SKM-1 (cell line): ENCODE measurements at regions not wholly inside any gene's neighbourhood (a gene's known extent, or its start where the extent isn't known, plus 50 kb on each side); places are given as distances from the start of the nearest gene placed in this dataset.
"Not testable (repeated sequence)": the region's sequence is repeated elsewhere in the genome, so short reads cannot be mapped to it uniquely, and the experiment has no call there.

Source experiments
- DNase-seq: peaks from one replicate; lab custom pipeline; 2025; ENCODE audit not compliant: unreplicated experiment; lab: John Stamatoyannopoulos, UW

DNA sequence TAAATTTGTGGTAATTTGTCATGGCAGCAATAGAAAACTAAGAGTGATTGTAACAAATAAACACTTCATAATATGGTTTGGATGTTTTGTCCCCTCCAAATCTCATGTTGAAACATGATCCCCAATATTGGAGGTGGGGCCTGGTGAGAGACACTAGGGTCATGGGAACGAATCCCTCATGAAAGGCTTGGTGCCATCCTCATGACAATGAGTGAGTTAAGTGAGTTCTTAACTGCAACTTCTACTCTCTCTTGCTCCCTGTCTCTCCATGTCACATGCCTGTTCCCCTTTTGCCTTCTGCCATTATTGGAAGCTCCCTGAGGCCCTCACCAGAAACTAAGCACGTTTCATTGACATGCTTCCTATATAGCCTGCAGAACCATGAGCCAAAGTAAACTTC is 1233.2 kb downstream of the OLFM4 start:
- no peak for DNase-seq

DNA sequence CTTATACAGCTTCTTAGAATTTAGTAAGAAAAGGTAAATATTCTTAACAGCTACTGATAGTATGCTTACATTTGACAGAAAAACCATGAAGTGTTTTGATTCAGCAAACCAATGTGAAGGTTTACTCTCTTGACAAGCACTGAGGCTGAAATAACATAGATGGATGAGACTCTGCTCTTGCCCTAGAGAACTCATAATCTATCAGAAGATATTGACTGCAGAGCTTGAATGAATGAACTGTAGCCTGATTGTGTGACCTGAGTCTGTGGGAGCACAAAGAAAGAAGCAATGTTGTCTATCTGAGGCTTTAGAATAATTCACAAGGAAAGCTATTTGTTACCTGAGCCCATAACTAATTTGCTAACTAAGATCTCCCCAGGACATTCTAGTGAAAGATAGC is 1235.3 kb downstream of the OLFM4 start:
- no peak for DNase-seq

DNA sequence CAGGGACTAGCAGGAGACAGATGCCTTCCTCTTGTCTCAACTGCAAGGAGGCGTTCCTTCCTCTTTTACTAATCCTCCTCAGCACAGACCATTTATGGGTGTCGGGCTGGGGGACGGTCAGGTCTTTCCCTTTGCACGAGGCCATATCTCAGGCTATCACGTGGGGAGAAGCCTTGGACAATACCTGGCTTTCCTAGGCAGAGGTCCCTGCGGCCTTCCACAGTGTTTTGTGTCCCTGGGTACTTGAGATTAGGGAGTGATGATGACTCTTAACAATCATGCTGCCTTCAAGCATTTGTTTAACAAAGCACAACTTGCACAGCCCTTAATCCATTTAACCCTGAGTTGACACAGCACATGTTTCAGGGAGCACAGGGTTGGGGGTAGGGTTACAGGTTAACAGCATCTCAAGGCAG is 1238.6 kb downstream of the OLFM4 start:
- not testable (repeated sequence) for DNase-seq

DNA sequence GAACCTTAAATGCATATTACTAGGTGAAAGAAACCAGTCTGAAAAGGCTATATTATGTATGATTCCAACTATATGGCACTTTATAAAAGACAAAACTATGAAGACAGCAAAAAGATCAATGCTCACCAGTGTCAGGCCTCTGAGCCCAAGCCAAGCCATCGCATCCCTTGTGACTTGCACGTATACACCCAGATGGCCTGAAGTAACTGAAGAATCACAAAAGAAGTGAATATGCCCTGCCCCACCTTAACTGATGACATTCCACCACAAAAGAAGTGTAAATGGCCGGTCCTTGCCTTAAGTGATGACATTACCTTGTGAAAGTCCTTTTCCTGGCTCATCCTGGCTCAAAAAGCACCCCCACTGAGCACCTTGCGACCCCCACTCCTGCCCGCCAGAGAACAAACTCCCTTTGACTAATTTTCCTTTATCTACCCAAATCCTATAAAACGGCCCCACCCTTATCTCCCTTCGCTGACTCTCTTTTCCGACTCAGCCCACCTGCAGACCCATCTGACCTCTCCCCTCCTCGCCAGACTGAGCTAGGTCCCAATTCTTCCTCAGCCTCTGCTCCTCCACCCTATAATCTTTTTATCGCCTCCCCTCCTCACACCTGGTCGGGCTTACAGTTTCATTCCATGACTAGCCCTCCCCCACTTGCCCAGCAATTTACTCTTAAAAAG is 1239.5 kb downstream of the OLFM4 start:
- DNase-seq: not testable (repeated sequence)

DNA sequence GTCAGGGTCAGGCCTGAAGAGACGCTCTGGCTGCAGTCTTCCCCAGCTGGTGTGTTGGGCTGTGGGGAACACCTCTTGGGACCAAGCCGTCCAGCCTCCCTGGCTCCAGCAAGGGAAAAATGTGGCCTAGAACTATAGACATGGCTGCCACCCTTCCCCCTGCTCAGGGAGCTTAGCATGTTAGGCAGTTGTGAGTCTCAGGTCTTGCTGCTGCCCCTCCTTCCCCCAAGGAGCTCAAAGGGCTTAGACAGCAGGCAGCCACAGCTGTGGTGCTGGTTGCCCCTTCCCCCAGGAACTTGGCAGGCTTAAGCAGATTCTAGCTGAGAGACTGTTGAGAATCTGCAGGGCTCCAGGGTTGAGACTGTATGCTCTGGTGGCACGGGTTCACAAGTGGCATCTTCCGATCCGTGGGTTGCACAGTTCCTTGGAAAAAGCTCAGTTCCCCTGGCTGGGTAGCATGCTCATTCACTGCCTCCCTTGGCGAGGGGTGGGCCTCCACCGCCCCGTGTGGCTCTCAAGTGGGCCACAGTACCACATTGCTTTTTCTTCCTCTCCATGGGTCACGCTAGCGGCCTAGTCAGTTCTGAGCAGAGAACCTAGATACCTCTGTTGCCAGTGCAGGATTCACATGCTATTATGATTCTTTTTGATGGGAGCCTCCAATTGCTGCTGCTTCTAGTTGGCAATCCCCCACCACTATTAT is 1258.6 kb downstream of the OLFM4 start:
- DNase-seq: no peak

DNA sequence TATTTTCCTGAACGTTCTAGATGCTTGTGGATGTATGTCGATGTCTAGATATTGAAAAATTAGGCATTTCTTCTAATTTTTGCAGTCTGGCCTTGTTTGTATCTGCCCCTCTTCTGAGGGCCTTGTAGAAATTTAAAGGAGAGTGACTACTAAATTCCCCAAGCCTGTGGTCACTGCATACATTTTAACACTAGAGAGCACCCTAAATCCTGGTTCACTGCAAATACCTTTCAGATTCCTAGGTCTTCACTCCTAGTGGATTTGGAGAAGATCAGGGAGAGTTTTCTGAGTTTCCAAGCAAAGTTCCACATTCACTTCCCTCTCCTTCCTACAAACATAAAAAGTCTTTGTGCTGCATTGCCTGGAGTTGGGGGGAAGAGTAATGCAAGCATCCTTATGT is 1272.5 kb downstream of the OLFM4 start:
- DNase-seq: no peak

GRCh38 chr13:54305377-54305776 is 1276.8 kb downstream of the OLFM4 start:
- no peak for DNase-seq

GRCh38 chr13:54312885-54313284 is 1284.3 kb downstream of the OLFM4 start:
- DNase-seq: no peak

GRCh38 chr13:54317722-54318121 is 1289.1 kb downstream of the OLFM4 start:
- DNase-seq: no peak

- no peak for DNase-seq
These were observed 1308.9 kb downstream of the OLFM4 start for GRCh38 chr13:54337540-54337939.

DNA sequence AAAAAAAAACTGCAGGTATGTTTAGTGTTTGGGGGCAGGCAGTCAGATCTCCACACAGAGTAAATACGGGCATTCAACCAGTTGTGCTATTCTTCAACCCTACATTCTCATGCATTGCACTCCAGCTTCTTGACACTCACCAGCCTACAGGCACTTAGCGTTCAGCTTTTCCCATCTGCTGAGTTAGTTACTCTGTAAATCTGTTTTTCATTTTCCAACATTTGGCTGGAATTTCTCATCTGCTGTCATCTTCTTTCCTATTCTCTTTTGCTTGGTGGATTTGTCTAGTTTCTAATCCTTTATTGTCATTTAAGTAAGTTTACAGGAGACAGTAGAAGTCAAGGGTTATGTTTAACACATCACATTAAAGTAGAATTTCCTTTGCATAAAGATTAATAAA is 1318.9 kb downstream of the OLFM4 start:
- no peak for DNase-seq

- no peak for DNase-seq
These were observed 1327.6 kb downstream of the OLFM4 start for GRCh38 chr13:54356209-54356608.

DNA sequence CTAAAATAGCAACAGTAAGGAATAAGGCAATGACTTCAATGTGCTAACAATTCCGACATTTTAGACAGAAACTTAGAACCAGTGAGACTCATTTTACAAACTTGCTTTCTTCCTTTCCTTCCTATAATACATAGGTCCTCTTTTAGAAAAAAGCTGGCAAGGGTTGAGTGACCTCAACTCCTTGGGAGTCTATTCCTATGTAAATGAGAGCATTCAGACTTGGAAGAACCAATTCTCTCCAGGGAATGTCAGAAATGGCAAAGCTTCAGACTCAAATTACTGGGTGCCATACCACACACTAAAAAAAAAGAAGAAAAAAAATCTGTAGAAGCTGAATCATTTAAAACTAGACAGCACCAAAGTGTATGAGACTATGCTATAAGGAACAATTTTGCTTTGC is 1328.2 kb downstream of the OLFM4 start:
- no peak for DNase-seq

DNA sequence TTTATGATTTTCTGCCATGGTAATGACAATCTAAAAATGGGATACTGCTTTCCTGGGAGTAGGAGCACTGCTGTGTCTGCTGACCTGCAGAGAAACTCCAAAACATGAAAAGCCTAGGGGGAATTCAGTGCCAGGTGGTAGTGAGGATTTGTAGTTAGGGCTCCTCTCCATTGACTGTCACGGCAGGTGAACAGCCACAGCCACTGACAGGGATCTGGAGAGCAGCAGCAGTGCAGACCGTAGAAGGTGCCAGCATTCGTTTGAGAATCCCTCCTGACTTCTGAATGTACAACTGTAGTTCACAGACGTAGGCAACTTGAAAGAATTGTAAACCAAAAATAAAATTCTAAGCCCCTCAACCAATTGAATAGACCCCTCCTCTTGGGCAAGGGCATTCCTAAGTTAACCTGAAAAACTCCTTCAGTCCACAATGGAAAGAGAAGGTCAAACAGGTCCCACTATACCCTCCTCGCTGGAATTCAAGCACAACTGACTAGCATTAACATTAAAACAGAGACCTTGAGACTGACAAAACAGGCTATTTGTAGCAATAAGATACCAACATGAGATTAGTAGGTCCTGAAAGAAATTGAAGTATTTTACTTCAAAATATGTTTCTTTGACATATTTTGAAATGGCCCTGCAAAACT is 1328.8 kb downstream of the OLFM4 start:
- DNase-seq: no peak

DNA sequence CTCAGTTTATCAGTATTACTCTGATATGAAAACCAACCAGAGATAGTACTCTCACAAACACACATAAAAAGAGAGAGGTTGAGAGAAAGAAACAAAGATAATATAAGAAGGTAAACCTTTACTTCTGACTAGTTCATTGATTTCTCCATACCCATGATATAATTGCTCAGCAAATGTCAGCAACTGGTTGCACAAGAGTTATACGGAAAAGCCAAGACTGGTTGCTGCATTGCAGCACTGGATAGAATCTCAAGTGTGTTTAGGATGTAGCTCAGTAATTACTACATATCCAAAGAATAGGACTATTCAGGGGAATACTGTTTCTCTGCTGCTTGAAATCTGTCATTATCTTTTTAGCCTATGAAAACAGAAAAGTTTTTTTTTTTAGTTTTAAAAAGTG is 1332.8 kb downstream of the OLFM4 start:
- no peak for DNase-seq

- DNase-seq: no peak
These were observed 1338.1 kb downstream of the OLFM4 start for GRCh38 chr13:54366728-54367127.

DNA sequence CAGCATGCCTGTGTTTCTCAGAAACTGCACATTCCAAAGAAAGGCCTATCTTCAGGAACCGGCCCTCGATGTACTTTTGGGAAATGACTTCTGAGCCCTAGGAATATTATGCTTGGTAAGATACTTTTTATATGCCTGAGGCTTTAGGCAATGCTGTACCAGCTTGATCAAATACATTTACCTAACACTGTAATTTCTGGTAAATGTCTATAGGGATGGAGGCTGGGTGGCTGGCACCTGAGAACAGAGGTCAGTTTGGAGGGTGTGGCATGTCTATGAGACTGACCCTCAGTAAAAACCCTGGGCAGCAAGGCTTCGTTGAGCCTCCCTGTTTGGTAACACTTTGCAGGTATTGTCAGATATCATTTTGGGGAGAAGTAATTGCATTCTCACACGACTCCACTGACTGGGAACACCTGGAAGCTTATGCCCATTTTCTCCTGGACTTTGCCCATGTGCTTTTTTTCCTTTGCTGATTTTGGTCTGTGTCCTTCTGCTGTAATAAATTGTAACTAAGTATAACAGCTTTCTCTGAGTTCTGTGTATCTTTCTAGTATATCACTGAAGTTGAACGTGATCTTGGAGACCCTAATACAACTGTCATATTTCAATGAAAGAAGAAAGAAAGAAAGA is 1339.1 kb downstream of the OLFM4 start:
- DNase-seq: no peak

DNA sequence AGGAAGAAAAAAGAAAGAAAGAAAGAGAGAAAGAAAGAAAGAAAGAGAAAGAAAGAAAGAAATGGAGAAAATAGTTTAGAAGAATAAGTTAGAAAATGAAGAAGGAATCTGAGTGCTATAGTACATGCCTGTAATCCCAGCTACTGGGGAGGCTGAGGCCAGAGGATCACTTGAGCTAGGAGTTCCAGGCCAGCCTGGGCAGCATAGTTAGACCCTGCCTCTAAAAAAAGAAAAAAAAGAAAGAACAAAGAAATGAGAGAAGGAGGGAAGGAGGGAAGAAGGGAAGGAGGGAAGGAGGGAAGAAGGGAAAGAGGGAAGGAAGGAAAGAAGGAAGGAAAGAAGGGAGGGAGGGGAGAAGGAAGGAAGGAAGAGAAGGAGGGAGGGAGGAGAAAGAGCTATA is 1339.8 kb downstream of the OLFM4 start:
- DNase-seq: no peak

DNA sequence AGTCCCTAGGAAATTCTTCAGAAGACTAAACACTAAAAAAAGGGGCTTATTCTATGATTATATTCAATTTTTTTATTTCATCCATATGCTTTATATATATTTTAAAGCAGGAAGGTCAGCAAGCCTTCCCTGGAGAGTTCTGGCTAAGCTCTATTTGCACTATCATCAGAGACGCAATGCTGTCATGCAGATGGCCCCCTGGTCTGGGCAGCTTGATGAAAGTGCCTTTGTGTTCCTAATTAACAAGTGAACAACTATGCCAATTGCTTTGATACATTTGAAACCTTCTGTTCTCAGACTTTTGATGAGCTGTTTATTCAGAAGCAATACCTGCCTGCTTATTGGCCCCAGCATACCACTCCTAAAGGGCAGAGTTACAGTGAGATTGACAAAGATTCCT is 1344.6 kb downstream of the OLFM4 start:
- no peak for DNase-seq

DNA sequence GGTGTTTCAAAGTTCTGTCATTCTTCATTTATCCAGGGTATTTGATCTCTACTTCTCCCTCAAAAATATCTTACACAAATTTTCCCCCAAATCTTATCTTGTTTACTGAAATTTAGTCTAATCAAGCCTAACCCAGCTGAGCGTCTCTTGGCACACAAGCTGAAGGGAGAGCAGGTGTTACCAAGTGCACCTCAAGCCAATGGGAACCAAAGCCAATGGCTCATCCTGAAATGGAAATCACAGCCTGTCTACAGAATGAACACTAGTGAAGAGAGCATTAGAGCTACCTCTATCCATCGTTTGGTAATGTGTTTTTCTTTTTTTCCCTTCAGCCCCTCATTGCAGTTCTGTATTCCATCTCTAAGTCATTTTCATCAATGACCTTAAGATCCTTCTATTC is 1350.8 kb downstream of the OLFM4 start:
- no peak for DNase-seq

- no peak for DNase-seq
These were observed 1355.0 kb downstream of the OLFM4 start for GRCh38 chr13:54383604-54384003.

DNA sequence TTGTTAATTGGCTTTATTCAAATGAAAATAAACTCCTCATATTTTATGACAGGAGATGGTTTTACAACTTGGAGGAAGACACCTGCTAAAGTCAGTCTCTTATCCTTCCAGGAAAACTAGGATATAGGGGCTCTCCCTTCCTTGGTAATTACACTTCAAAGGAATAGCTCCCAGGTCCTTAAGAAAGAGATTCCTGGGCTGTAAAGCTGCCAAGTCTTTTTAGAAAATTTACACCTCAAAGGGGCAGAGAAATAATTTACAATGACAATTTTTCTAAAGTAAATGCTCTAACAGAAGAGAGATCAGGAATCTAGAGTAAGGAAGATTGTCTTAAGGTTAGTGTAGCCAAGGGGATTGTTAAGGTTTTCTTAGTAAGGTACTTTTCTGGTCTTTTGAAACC is 1359.0 kb downstream of the OLFM4 start:
- no peak for DNase-seq
